Fibroblast of villous mesenchyme (primary cell): ENCODE measurements at regions not wholly inside any gene's neighbourhood (a gene's known extent, or its start where the extent isn't known, plus 50 kb on each side); places are given as distances from the start of the nearest gene placed in this dataset.
"Not testable (repeated sequence)": the region's sequence is repeated elsewhere in the genome, so short reads cannot be mapped to it uniquely, and the experiment has no call there.

Experiments used
- DNase-seq: peaks from one replicate; pipeline ENCODE4 v3.0.0-alpha.2; 2010; ENCODE audit warnings: low read depth
- H3K4me3 ChIP-seq: 2 replicates; pipeline ENCODE4 v1.5.1; 2011; ENCODE audit warnings: low read depth, mild to moderate bottlenecking, low read length
- TF ChIP-seq, protein P1 (sequence below): IDR thresholded peaks from 2 replicates; pipeline ENCODE4 v1.5.1; 2012; ENCODE audit warnings: low read depth, mild to moderate bottlenecking, low read length; ENCODE audit not compliant: insufficient read depth

- no peak for DNase-seq
- no peak overlapping the region for H3K4me3 ChIP-seq
- TF ChIP-seq, protein P1, sequence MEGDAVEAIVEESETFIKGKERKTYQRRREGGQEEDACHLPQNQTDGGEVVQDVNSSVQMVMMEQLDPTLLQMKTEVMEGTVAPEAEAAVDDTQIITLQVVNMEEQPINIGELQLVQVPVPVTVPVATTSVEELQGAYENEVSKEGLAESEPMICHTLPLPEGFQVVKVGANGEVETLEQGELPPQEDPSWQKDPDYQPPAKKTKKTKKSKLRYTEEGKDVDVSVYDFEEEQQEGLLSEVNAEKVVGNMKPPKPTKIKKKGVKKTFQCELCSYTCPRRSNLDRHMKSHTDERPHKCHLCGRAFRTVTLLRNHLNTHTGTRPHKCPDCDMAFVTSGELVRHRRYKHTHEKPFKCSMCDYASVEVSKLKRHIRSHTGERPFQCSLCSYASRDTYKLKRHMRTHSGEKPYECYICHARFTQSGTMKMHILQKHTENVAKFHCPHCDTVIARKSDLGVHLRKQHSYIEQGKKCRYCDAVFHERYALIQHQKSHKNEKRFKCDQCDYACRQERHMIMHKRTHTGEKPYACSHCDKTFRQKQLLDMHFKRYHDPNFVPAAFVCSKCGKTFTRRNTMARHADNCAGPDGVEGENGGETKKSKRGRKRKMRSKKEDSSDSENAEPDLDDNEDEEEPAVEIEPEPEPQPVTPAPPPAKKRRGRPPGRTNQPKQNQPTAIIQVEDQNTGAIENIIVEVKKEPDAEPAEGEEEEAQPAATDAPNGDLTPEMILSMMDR = no peak
These were observed 474.9 kb downstream of the EIPR1 start for GRCh38 chr2:2902547-2903281.

DNA sequence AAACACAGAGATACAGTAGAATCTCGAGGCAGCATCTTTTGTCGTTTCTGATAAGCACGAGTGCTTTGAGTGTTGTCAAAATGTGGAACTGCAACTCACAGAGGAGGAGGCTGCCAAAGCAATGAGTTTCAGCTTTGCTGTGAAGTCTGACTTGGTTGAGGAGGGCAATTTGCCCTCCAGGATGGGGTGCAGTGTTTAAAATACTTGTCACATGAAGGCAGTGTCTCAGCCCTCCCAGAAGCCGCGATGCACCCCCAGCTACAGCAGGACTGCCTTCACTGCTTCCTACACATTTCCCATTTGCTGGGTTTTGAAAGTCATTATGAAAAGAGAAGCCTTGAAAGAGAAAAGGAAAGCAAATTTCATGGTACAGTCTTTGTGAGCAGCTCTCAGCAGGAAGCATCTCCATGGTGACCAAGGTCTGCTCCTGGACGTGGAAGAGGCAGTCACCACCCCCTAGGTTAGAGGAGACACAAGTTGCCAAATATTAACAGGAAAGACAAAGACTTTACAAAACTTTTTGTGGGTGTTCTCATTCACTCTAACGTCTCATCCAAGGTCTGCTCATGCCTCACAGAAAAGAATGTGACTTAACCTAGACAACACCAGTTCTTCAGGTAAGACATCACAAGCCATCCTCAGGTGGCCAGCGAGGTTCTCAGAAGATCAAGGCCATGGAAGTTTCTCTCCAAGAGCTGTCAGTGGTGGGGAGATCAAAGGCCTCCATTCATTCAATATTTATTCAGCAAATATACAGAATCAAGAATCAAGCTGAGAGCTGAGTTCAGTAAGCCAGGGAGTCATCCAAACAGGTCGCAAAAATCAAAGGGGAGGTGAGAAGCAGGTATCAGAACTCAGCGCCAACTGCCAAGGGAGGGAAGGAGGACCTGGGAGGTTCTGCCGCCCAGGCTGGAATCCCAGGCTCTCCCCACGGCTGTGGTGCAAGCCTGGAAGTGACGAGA, 476.0 kb downstream of the EIPR1 start:
- H3K4me3 ChIP-seq = no peak overlapping the region
- no peak for DNase-seq

DNA sequence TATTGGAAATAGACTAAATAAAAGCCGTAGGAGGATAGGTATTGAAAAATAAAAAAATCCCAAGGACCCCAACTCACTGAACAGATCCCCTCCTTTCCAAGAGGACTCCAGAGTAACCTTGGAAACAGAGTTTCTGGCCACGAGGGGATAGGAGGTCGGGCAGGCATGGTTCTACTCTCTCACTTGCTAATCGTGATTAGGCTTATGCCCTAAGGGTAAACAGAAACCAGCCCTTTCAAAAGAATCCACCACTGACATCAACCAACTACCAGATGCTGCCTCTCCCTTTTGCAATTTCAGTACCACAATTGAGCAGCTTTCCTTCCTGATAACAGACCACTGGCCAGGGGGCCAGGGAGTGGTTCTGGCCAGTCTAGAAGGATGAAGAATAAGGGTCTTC, 477.8 kb downstream of the EIPR1 start:
- no peak overlapping the region for H3K4me3 ChIP-seq
- TF ChIP-seq, protein P1 = no peak
- no peak for DNase-seq

More for the DNA sequence above, 476.0 kb downstream of the EIPR1 start:
- TF ChIP-seq, protein P1 = no peak

DNA sequence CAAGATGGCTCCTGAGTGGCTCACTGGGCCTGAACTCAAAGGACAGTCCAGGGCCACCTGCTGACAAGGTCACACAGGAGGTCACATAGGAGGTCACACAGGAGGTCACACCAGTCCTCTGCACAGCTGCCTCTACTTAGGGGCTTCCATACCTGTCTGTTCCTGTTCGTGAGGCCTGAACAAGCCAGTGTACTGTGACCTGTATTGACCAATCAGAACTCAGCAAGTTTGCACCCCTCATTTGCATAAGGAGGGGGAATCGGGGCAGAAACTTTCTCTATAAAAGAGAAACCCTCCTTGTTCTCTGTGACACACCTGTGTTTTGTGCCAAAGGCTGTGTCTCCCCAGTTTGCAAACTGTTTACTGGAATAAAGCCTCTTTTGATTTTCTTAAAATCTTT, 478.9 kb downstream of the EIPR1 start:
- no peak for DNase-seq
- TF ChIP-seq, protein P1 = no peak
- no peak overlapping the region for H3K4me3 ChIP-seq

DNA sequence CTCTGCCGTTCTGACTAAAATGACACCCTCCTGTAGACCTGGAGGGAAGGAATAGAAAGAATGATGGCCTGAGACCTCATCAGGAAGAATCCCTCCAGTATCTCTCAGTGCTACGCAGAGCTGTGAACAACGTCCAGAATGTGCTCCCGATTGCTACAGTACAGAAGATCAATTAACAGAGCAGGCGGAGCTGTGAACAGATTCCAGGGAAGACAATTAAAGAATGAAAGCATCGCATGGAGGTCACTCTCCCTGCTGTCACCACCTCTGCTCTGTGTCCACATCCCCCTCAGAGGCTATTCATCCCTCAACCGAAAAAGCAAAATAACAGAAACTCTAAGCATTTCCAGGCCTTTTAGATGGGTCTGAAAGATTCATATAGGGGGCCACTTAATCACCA, 481.0 kb downstream of the EIPR1 start:
- no peak overlapping the region for H3K4me3 ChIP-seq
- TF ChIP-seq, protein P1 = no peak
- DNase-seq = no peak

GRCh38 chr2:2896011-2896410, 481.6 kb downstream of the EIPR1 start:
- no peak for DNase-seq
- TF ChIP-seq, protein P1 = no peak
- no peak overlapping the region for H3K4me3 ChIP-seq

- not testable (repeated sequence) for H3K4me3 ChIP-seq, DNase-seq
These were observed 483.6 kb downstream of the EIPR1 start for GRCh38 chr2:2894011-2894410.
